ENCODE measurements at regions not wholly inside any gene's neighbourhood (a gene's known extent, or its start where the extent isn't known, plus 50 kb on each side); places are given as distances from the start of the nearest gene placed in this dataset.

DNA sequence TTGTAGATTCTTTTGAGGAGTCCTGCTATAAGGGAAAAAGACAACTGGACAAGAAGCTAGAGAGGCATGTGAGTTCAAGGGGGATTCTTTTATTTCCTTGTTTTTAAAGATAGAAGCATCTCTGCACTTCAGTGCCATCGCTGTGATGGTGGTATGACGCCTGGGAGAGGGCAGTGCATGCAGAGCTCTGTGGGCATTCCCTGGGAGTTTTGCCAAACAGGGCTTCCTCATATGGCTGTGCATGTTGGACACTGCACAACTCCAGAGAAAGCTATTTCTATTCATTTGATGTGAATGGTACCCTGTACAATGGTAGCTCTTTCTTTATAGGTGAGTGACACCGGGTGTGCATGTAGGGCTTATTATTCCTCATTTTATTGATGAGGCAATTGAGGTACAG lies 599.5 kb upstream of the DPP6 start:
- Histone ChIP-seq H3K27ac (ENCODE audit: low read length) (no peak overlapping the region), H3K4me1 (ENCODE audit: control insufficient read depth, insufficient read depth, low read length) (no peaks in the 10 kb centered on the region), H3K36me3 (ENCODE audit: control insufficient read depth, insufficient read depth, low read length) (no peaks in the 10 kb centered on the region), H3K27me3 (ENCODE audit: control insufficient read depth, insufficient read depth, low read length) (no peaks in the 10 kb centered on the region; the same call in 1 of the 2 replicates), H3K9me3 (ENCODE audit: control insufficient read depth, insufficient read depth, low read depth, low read length) (no peaks in the 10 kb centered on the region), H3K4me3 (ENCODE audit: low read depth in 2 of 2, low read length in 2 of 2) (no peak overlapping the region)
- ChIA-PET CTCF (no interaction called here), POLR2A (no interaction called here)
- intact Hi-C loops (cut with micrococcal nuclease; ENCODE audit: unreplicated experiment) = no loop called here
- BruUV-seq (replicated peaks) = no TSS peak
- DNase-seq (ENCODE audit: low read depth, low spot score) (no peak), ATAC-seq (no peak)
- TF ChIP-seq TCF7L2 (IDR thresholded peaks at IDR 0.05; ENCODE audit: low read depth, low read length) = no peak
- TF ChIP-seq POLR2AphosphoS5 (IDR thresholded peaks at IDR 0.05; ENCODE audit: low read depth, low read length) = no peak
- TF ChIP-seq, protein P1, sequence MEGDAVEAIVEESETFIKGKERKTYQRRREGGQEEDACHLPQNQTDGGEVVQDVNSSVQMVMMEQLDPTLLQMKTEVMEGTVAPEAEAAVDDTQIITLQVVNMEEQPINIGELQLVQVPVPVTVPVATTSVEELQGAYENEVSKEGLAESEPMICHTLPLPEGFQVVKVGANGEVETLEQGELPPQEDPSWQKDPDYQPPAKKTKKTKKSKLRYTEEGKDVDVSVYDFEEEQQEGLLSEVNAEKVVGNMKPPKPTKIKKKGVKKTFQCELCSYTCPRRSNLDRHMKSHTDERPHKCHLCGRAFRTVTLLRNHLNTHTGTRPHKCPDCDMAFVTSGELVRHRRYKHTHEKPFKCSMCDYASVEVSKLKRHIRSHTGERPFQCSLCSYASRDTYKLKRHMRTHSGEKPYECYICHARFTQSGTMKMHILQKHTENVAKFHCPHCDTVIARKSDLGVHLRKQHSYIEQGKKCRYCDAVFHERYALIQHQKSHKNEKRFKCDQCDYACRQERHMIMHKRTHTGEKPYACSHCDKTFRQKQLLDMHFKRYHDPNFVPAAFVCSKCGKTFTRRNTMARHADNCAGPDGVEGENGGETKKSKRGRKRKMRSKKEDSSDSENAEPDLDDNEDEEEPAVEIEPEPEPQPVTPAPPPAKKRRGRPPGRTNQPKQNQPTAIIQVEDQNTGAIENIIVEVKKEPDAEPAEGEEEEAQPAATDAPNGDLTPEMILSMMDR (IDR thresholded peaks at IDR 0.05) = no peak
- TF ChIP-seq, protein P2, sequence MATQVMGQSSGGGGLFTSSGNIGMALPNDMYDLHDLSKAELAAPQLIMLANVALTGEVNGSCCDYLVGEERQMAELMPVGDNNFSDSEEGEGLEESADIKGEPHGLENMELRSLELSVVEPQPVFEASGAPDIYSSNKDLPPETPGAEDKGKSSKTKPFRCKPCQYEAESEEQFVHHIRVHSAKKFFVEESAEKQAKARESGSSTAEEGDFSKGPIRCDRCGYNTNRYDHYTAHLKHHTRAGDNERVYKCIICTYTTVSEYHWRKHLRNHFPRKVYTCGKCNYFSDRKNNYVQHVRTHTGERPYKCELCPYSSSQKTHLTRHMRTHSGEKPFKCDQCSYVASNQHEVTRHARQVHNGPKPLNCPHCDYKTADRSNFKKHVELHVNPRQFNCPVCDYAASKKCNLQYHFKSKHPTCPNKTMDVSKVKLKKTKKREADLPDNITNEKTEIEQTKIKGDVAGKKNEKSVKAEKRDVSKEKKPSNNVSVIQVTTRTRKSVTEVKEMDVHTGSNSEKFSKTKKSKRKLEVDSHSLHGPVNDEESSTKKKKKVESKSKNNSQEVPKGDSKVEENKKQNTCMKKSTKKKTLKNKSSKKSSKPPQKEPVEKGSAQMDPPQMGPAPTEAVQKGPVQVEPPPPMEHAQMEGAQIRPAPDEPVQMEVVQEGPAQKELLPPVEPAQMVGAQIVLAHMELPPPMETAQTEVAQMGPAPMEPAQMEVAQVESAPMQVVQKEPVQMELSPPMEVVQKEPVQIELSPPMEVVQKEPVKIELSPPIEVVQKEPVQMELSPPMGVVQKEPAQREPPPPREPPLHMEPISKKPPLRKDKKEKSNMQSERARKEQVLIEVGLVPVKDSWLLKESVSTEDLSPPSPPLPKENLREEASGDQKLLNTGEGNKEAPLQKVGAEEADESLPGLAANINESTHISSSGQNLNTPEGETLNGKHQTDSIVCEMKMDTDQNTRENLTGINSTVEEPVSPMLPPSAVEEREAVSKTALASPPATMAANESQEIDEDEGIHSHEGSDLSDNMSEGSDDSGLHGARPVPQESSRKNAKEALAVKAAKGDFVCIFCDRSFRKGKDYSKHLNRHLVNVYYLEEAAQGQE (IDR thresholded peaks at IDR 0.05; ENCODE audit: insufficient read depth in 1 of 2, low read depth in 2 of 2, low read length in 1 of 2) = no peak
- TF ChIP-seq SIN3A (IDR thresholded peaks at IDR 0.05; ENCODE audit: borderline replicate concordance, insufficient read depth, low read depth, low read length) = no peak
- in situ Hi-C loops (cut with HindIII; ENCODE audit: low pct_unique_long_range_greater_than_20kb, low sequenced_read_pairs) = no loop called here

DNA sequence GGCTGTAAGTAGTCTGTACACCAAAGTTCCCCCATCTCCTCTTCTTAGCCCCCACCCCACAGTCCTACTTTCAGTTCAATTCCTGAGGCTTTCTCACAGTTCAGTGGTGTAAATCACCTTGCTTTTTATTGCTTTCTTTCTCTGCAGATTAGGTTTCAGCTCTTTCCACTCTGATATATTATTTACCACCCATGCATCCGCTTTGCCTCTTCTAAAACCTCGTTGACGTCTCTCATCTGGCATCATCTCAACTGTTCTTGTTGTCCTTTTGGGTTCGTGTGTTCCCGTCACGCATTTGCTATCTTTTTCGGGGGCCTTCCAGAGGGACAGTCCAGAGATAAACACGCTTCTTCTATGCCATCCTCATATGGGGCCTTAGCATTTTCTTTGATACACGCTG lies 597.9 kb upstream of the DPP6 start:
- intact Hi-C loops (cut with micrococcal nuclease; ENCODE audit: unreplicated experiment) (no loop called here), in situ Hi-C loops (cut with HindIII; ENCODE audit: low pct_unique_long_range_greater_than_20kb, low sequenced_read_pairs) (no loop called here)
- Histone ChIP-seq H3K4me1 (ENCODE audit: control insufficient read depth, insufficient read depth, low read length) (no peaks in the 10 kb centered on the region), H3K9me3 (ENCODE audit: control insufficient read depth, insufficient read depth, low read depth, low read length) (no peaks in the 10 kb centered on the region), H3K4me3 (ENCODE audit: low read depth in 2 of 2, low read length in 2 of 2) (no peak overlapping the region), H3K36me3 (ENCODE audit: control insufficient read depth, insufficient read depth, low read length) (no peaks in the 10 kb centered on the region), H3K27me3 (ENCODE audit: control insufficient read depth, insufficient read depth, low read length) (no peaks in the 10 kb centered on the region; the same call in 1 of the 2 replicates), H3K27ac (ENCODE audit: low read length) (no peak overlapping the region)
- POLR2A ChIA-PET = no interaction called here
- no peak for DNase-seq (ENCODE audit: low read depth, low spot score)
- no peak for TF ChIP-seq TCF7L2 (IDR thresholded peaks at IDR 0.05; ENCODE audit: low read depth, low read length)
- TF ChIP-seq, protein P2 (IDR thresholded peaks at IDR 0.05; ENCODE audit: insufficient read depth in 1 of 2, low read depth in 2 of 2, low read length in 1 of 2) = no peak
- TF ChIP-seq SIN3A (IDR thresholded peaks at IDR 0.05; ENCODE audit: borderline replicate concordance, insufficient read depth, low read depth, low read length) = no peak
- TF ChIP-seq, protein P1 (IDR thresholded peaks at IDR 0.05) = no peak
- TF ChIP-seq POLR2AphosphoS5 (IDR thresholded peaks at IDR 0.05; ENCODE audit: low read depth, low read length) = no peak
- CTCF ChIA-PET = no interaction called here
- BruUV-seq (replicated peaks) = no TSS peak
- ATAC-seq = no peak
